G401 (cell line): ENCODE measurements at regions not wholly inside any gene's neighbourhood (a gene's known extent, or its start where the extent isn't known, plus 50 kb on each side); places are given as distances from the start of the nearest gene placed in this dataset.

Source experiments
- DNase-seq: peaks from one replicate; pipeline ENCODE4 v3.0.0-alpha.2; 2015; ENCODE audit warnings: low spot score
- in situ Hi-C: cut with HindIII; loops from 2 replicates; pipeline ENCODE4 v1.10.0; 2016; ENCODE audit warnings: low sequenced_read_pairs, mixed read lengths

GRCh38 chr3:83948771-83949170, 1010.0 kb upstream of the CADM2 start:
- in situ Hi-C loops: no loop called here
- DNase-seq: no peak

- DNase-seq: no peak
- in situ Hi-C loops: no loop called here
Measured at GRCh38 chr3:83953417-83954089, 1005.2 kb upstream of the CADM2 start.

- in situ Hi-C loops: no loop called here
Measured at GRCh38 chr3:83956431-83956830, 1002.4 kb upstream of the CADM2 start.

GRCh38 chr3:83968356-83968755, 990.4 kb upstream of the CADM2 start:
- no peak for DNase-seq
- in situ Hi-C loops: no loop called here

More at GRCh38 chr3:83956431-83956830, 1002.4 kb upstream of the CADM2 start:
- no peak for DNase-seq

GRCh38 chr3:83971666-83972065, 987.1 kb upstream of the CADM2 start:
- DNase-seq: no peak
- in situ Hi-C loops: no loop called here

GRCh38 chr3:84008623-84009022, 950.2 kb upstream of the CADM2 start:
- in situ Hi-C loops: no loop called here
- DNase-seq: no peak

- in situ Hi-C loops: no loop called here
- DNase-seq: no peak
Measured at GRCh38 chr3:84023842-84024241, 934.9 kb upstream of the CADM2 start.

- DNase-seq: no peak
- in situ Hi-C loops: no loop called here
Measured at GRCh38 chr3:84039099-84039498, 919.7 kb upstream of the CADM2 start.

GRCh38 chr3:84042399-84043106, 916.2 kb upstream of the CADM2 start:
- in situ Hi-C loops: no loop called here
- no peak for DNase-seq

- in situ Hi-C loops: no loop called here
- DNase-seq: no peak
Measured at GRCh38 chr3:84066915-84067314, 891.9 kb upstream of the CADM2 start.

- in situ Hi-C loops: no loop called here
- no peak for DNase-seq
Measured at GRCh38 chr3:84073664-84074063, 885.1 kb upstream of the CADM2 start.

- in situ Hi-C loops: no loop called here
- DNase-seq: no peak
Measured at GRCh38 chr3:84074767-84075166, 884.0 kb upstream of the CADM2 start.

GRCh38 chr3:84077479-84077878, 881.3 kb upstream of the CADM2 start:
- in situ Hi-C loops: no loop called here
- DNase-seq: no peak

GRCh38 chr3:84082726-84083125, 876.1 kb upstream of the CADM2 start:
- in situ Hi-C loops: no loop called here
- DNase-seq: no peak

- in situ Hi-C loops: no loop called here
- no peak for DNase-seq
Measured at GRCh38 chr3:84092907-84093306, 865.9 kb upstream of the CADM2 start.

GRCh38 chr3:84096188-84096587, 862.6 kb upstream of the CADM2 start:
- in situ Hi-C loops: no loop called here
- DNase-seq: no peak

- in situ Hi-C loops: no loop called here
- no peak for DNase-seq
Measured at GRCh38 chr3:84100861-84101260, 857.9 kb upstream of the CADM2 start.

GRCh38 chr3:84108442-84108971, 850.3 kb upstream of the CADM2 start:
- DNase-seq: no peak
- in situ Hi-C loops: no loop called here

- in situ Hi-C loops: no loop called here
- DNase-seq: no peak
Measured at GRCh38 chr3:84109911-84110310, 848.9 kb upstream of the CADM2 start.

GRCh38 chr3:84110787-84111186, 848.0 kb upstream of the CADM2 start:
- no peak for DNase-seq
- in situ Hi-C loops: no loop called here
